ENCODE measurements at regions not wholly inside any gene's neighbourhood (a gene's known extent, or its start where the extent isn't known, plus 50 kb on each side); places are given as distances from the start of the nearest gene placed in this dataset.

- Histone ChIP-seq H3K4me3 (ENCODE audit: low read depth, low read length) (no peak overlapping the region), H3K79me2 (ENCODE audit: control insufficient read depth, insufficient read depth, low read length, unreplicated experiment) (no peaks in the 10 kb centered on the region), H2AFZ (ENCODE audit: low read length, unreplicated experiment) (no peak overlapping the region)
Observed at GRCh38 chr5:123245689-123246088, 156.6 kb downstream of the PRDM6 start.

GRCh38 chr5:123244458-123244857 is 155.4 kb downstream of the PRDM6 start:
- H3K4me3 ChIP-seq (ENCODE audit: low read depth, low read length): no peak overlapping the region
- H3K79me2 ChIP-seq (ENCODE audit: control insufficient read depth, insufficient read depth, low read length, unreplicated experiment): no peaks in the 10 kb centered on the region
- no peaks in the 10 kb centered on the region for H3K36me3 ChIP-seq (ENCODE audit: insufficient read depth, low read length)

More at GRCh38 chr5:123245689-123246088, 156.6 kb downstream of the PRDM6 start:
- Histone ChIP-seq H3K27me3 (ENCODE audit: insufficient read depth, low read length) (peaks cover 11% of the 10 kb centered on the region; the same call in 1 of the 2 replicates), H3K4me1 (ENCODE audit: control insufficient read depth, insufficient read depth, low read length, unreplicated experiment) (no peaks in the 10 kb centered on the region), H3K36me3 (ENCODE audit: insufficient read depth, low read length) (no peaks in the 10 kb centered on the region), H3K27ac (ENCODE audit: low read depth, low read length) (no peak overlapping the region)

More at GRCh38 chr5:123244458-123244857, 155.4 kb downstream of the PRDM6 start:
- no peak overlapping the region for H3K27ac ChIP-seq (ENCODE audit: low read depth, low read length)
- peaks cover 11% of the 10 kb centered on the region; the same call in 1 of the 2 replicates for H3K27me3 ChIP-seq (ENCODE audit: insufficient read depth, low read length)
- no peaks in the 10 kb centered on the region for H3K4me1 ChIP-seq (ENCODE audit: control insufficient read depth, insufficient read depth, low read length, unreplicated experiment)
- no peak overlapping the region for H2AFZ ChIP-seq (ENCODE audit: low read length, unreplicated experiment)
